Activated CD8-positive, alpha-beta T cell treated with anti-CD3 and anti-CD28 coated beads, Interleukin-2, amount 10 ng/mL, durations not matched to agents 7 days and 5 days (primary cell): ENCODE measurements at regions not wholly inside any gene's neighbourhood (a gene's known extent, or its start where the extent isn't known, plus 50 kb on each side); places are given as distances from the start of the nearest gene placed in this dataset.
"Not testable (repeated sequence)": the region's sequence is repeated elsewhere in the genome, so short reads cannot be mapped to it uniquely, and the experiment has no call there.

Source experiments
- ATAC-seq: fragments of 150-1000 bp; cut with Tn5 transposase; one replicate; pipeline ENCODE4 v1.10.0; 2021; ENCODE audit warnings: moderate library complexity
- CTCF ChIA-PET: fragments of 350-600 bp; sonication (Branson Sonifier 250); formaldehyde crosslinking; loops from one replicate; lab custom pipeline; 2021; ENCODE audit warnings: antibody characterized with exemption; lab: Charles Lee
- POLR2A ChIA-PET: fragments of 350-600 bp; sonication (Branson Sonifier 250); formaldehyde crosslinking; loops from one replicate; lab custom pipeline; 2021; ENCODE audit warnings: antibody characterized with exemption; lab: Charles Lee
- DNase-seq: peaks from one replicate; pipeline ENCODE4 v3.0.0-alpha.2; 2020
- H3K27ac Mint-ChIP-seq: one replicate; pipeline ENCODE4 v1.8.0; 2021; ENCODE audit warnings: mild to moderate bottlenecking, mixed read lengths
- H3K27me3 Mint-ChIP-seq: one replicate; pipeline ENCODE4 v1.8.0; 2021; ENCODE audit warnings: low read depth, mixed read lengths
- H3K36me3 Mint-ChIP-seq: one replicate; pipeline ENCODE4 v1.8.0; 2021; ENCODE audit warnings: low read depth, mixed read lengths
- H3K4me1 Mint-ChIP-seq: one replicate; pipeline ENCODE4 v1.8.0; 2021; ENCODE audit warnings: low read depth, mixed read lengths
- H3K4me3 Mint-ChIP-seq: one replicate; pipeline ENCODE4 v1.8.0; 2021; ENCODE audit warnings: mild to moderate bottlenecking, mixed read lengths
- H3K9me3 Mint-ChIP-seq: one replicate; pipeline ENCODE4 v1.8.0; 2022; ENCODE audit warnings: mixed read lengths; ENCODE audit not compliant: insufficient read depth

GRCh38 chr17:52477824-52478699 lies 319.5 kb upstream of the CA10 start:
- H3K27me3 Mint-ChIP-seq = no peaks in the 10 kb centered on the region
- no peaks in the 10 kb centered on the region for H3K9me3 Mint-ChIP-seq
- CTCF ChIA-PET = no interaction called here
- H3K4me1 Mint-ChIP-seq = no peaks in the 10 kb centered on the region
- H3K27ac Mint-ChIP-seq = no peak overlapping the region
- no peak overlapping the region for H3K4me3 Mint-ChIP-seq
- no peak for ATAC-seq
- no peaks in the 10 kb centered on the region for H3K36me3 Mint-ChIP-seq
- no peak for DNase-seq
- POLR2A ChIA-PET = no interaction called here

GRCh38 chr17:52476638-52477313 lies 318.3 kb upstream of the CA10 start:
- no peak overlapping the region for H3K4me3 Mint-ChIP-seq
- no peak for ATAC-seq
- ChIA-PET POLR2A (no interaction called here), CTCF (no interaction called here)
- H3K27ac Mint-ChIP-seq = no peak overlapping the region
- no peaks in the 10 kb centered on the region for H3K9me3 Mint-ChIP-seq
- no peaks in the 10 kb centered on the region for H3K27me3 Mint-ChIP-seq
- H3K4me1 Mint-ChIP-seq = no peaks in the 10 kb centered on the region
- DNase-seq = no peak
- no peaks in the 10 kb centered on the region for H3K36me3 Mint-ChIP-seq

GRCh38 chr17:52470553-52470952 lies 312.0 kb upstream of the CA10 start:
- ChIA-PET POLR2A (no interaction called here), CTCF (no interaction called here)
- no peak overlapping the region for H3K4me3 Mint-ChIP-seq
- H3K9me3 Mint-ChIP-seq = peaks cover 9% of the 10 kb centered on the region
- no peaks in the 10 kb centered on the region for H3K27me3 Mint-ChIP-seq
- no peaks in the 10 kb centered on the region for H3K4me1 Mint-ChIP-seq
- H3K36me3 Mint-ChIP-seq = no peaks in the 10 kb centered on the region
- H3K27ac Mint-ChIP-seq = no peak overlapping the region
- DNase-seq (no peak), ATAC-seq (no peak)

GRCh38 chr17:52465407-52465806 lies 306.9 kb upstream of the CA10 start:
- ATAC-seq (no peak), DNase-seq (no peak)
- Mint-ChIP-seq H3K27ac (no peak overlapping the region), H3K27me3 (no peaks in the 10 kb centered on the region), H3K4me3 (no peak overlapping the region), H3K36me3 (no peaks in the 10 kb centered on the region), H3K9me3 (peaks cover 9% of the 10 kb centered on the region), H3K4me1 (no peaks in the 10 kb centered on the region)
- POLR2A ChIA-PET = no interaction called here
- CTCF ChIA-PET = no interaction called here

- no peaks in the 10 kb centered on the region for H3K4me1 Mint-ChIP-seq
- DNase-seq = no peak
- no peak overlapping the region for H3K27ac Mint-ChIP-seq
- ATAC-seq = no peak
- no peaks in the 10 kb centered on the region for H3K27me3 Mint-ChIP-seq
- H3K4me3 Mint-ChIP-seq = no peak overlapping the region
- ChIA-PET POLR2A (no interaction called here), CTCF (interaction anchor here (1.1 kb wide), 1 partner anchor 118 kb away, joined by 3 read pairs; no protein-coding TSS in a partner anchor)
- peaks cover 6% of the 10 kb centered on the region for H3K9me3 Mint-ChIP-seq
- H3K36me3 Mint-ChIP-seq = no peaks in the 10 kb centered on the region
Measured at GRCh38 chr17:52451294-52451861, 292.9 kb upstream of the CA10 start.

- Mint-ChIP-seq H3K4me3 (no peak overlapping the region), H3K27me3 (no peaks in the 10 kb centered on the region), H3K4me1 (no peaks in the 10 kb centered on the region), H3K9me3 (no peaks in the 10 kb centered on the region), H3K27ac (no peak overlapping the region), H3K36me3 (no peaks in the 10 kb centered on the region)
- no peak for ATAC-seq
- ChIA-PET CTCF (no interaction called here), POLR2A (no interaction called here)
- DNase-seq = no peak
Measured at GRCh38 chr17:52442350-52442749, 283.8 kb upstream of the CA10 start.

- ATAC-seq = no peak
- no peak for DNase-seq
- ChIA-PET POLR2A (no interaction called here), CTCF (no interaction called here)
- Mint-ChIP-seq H3K36me3 (no peaks in the 10 kb centered on the region), H3K9me3 (peaks cover 9% of the 10 kb centered on the region), H3K27me3 (no peaks in the 10 kb centered on the region), H3K4me3 (no peak overlapping the region), H3K27ac (no peak overlapping the region), H3K4me1 (no peaks in the 10 kb centered on the region)
Measured at GRCh38 chr17:52420555-52421078, 262.1 kb upstream of the CA10 start.

GRCh38 chr17:52419229-52419641 lies 260.7 kb upstream of the CA10 start:
- no peak for ATAC-seq
- H3K36me3 Mint-ChIP-seq = no peaks in the 10 kb centered on the region
- H3K9me3 Mint-ChIP-seq = peaks cover 9% of the 10 kb centered on the region
- no peak for DNase-seq
- no peak overlapping the region for H3K27ac Mint-ChIP-seq
- ChIA-PET POLR2A (no interaction called here), CTCF (no interaction called here)
- no peak overlapping the region for H3K4me3 Mint-ChIP-seq
- H3K4me1 Mint-ChIP-seq = no peaks in the 10 kb centered on the region
- H3K27me3 Mint-ChIP-seq = no peaks in the 10 kb centered on the region

- Mint-ChIP-seq H3K4me3 (no peak overlapping the region), H3K27ac (no peak overlapping the region), H3K4me1 (no peaks in the 10 kb centered on the region), H3K36me3 (no peaks in the 10 kb centered on the region), H3K9me3 (peaks cover 6% of the 10 kb centered on the region), H3K27me3 (no peaks in the 10 kb centered on the region)
- POLR2A ChIA-PET = no interaction called here
- ATAC-seq = no peak
- no peak for DNase-seq
- CTCF ChIA-PET = no interaction called here
Measured at GRCh38 chr17:52410781-52411180, 252.3 kb upstream of the CA10 start.

GRCh38 chr17:52409222-52409621 lies 250.7 kb upstream of the CA10 start:
- H3K27me3 Mint-ChIP-seq, H3K9me3 Mint-ChIP-seq, H3K27ac Mint-ChIP-seq, CTCF ChIA-PET, POLR2A ChIA-PET, H3K36me3 Mint-ChIP-seq, ATAC-seq, H3K4me1 Mint-ChIP-seq, DNase-seq, H3K4me3 Mint-ChIP-seq: not testable (repeated sequence)

GRCh38 chr17:52395308-52395707 lies 236.8 kb upstream of the CA10 start:
- no peaks in the 10 kb centered on the region for H3K9me3 Mint-ChIP-seq
- no peak overlapping the region for H3K27ac Mint-ChIP-seq
- H3K4me1 Mint-ChIP-seq = no peaks in the 10 kb centered on the region
- no peak for ATAC-seq
- POLR2A ChIA-PET = no interaction called here
- no peak overlapping the region for H3K4me3 Mint-ChIP-seq
- H3K27me3 Mint-ChIP-seq = no peaks in the 10 kb centered on the region
- CTCF ChIA-PET = no interaction called here
- H3K36me3 Mint-ChIP-seq = no peaks in the 10 kb centered on the region
- DNase-seq = no peak

GRCh38 chr17:52390422-52390821 lies 231.9 kb upstream of the CA10 start:
- Mint-ChIP-seq H3K4me1 (no peaks in the 10 kb centered on the region), H3K36me3 (no peaks in the 10 kb centered on the region), H3K9me3 (no peaks in the 10 kb centered on the region), H3K4me3 (no peak overlapping the region), H3K27me3 (no peaks in the 10 kb centered on the region), H3K27ac (no peak overlapping the region)
- ATAC-seq (no peak), DNase-seq (no peak)
- CTCF ChIA-PET = interaction anchor here (2.3 kb wide), 1 partner anchor 8 kb away, joined by 6 read pairs; no protein-coding TSS in a partner anchor
- POLR2A ChIA-PET = no interaction called here
